HG03060 (cell line): ENCODE measurements at regions not wholly inside any gene's neighbourhood (a gene's known extent, or its start where the extent isn't known, plus 50 kb on each side); places are given as distances from the start of the nearest gene placed in this dataset.
"Not testable (repeated sequence)": the region's sequence is repeated elsewhere in the genome, so short reads cannot be mapped to it uniquely, and the experiment has no call there.

Experiments used
- ATAC-seq: cut with Tn5 transposase; IDR thresholded peaks from one replicate; pipeline ENCODE4 v1.9.1; 2021; ENCODE audit warnings: low read depth, moderate number of reproducible peaks; ENCODE audit not compliant: unreplicated experiment

DNA sequence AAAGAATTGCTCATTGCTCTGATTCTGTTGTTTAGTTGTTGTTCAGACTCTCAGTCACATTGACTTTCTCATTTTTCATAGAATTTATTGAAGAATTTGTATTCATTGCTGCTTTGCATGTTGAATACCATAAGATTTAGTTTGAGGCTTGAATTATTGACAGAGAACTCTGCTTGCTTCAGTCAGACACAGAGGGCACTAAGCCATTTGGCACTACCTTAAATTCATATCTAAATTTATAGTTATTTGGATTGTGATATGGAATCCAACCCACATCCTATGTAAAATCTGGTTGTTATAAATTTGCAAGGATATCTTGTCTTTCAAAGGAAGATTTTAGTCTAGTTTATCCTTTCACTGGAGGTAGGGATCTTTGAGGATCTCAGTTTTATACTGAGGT lies 1748.6 kb downstream of the BRINP3 start:
- no peak for ATAC-seq

DNA sequence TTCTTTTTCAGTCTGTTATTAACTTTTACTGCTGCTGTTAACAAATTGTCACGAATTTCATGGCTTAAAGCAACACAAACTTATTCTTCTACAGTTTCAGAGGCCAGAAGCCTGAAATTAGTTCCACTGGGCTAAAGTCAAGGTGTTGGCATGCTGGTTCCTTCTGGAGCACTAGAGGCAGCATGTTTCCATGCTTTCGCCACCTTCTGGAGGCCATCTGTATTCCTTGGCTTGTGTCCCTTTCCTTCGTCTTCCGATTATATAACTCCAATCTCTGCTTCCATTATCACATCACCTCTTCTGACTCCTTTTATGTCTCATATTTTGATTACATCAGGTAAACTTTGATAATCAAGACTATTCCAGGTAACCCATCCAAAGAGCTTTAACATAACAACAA lies 1742.1 kb downstream of the BRINP3 start:
- ATAC-seq = no peak

DNA sequence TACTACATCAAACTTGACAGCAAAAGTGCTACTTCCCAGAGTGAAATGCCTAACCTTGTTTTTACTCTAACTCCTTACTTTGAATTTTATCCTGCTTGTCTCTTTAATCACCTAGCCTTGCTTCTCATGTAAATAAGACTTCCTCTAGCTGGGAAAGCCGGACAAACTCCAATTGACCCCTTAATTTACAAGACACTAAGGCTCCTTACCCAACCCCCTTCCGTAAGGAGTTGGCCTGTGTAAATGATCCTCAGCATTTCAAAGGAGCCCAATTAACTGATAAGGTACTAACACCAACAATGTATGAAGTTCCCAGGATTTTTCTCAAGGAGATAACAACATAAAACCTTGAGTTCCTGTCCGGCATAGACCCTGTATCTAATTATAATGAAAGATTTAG lies 1728.4 kb downstream of the BRINP3 start:
- ATAC-seq = not testable (repeated sequence)

DNA sequence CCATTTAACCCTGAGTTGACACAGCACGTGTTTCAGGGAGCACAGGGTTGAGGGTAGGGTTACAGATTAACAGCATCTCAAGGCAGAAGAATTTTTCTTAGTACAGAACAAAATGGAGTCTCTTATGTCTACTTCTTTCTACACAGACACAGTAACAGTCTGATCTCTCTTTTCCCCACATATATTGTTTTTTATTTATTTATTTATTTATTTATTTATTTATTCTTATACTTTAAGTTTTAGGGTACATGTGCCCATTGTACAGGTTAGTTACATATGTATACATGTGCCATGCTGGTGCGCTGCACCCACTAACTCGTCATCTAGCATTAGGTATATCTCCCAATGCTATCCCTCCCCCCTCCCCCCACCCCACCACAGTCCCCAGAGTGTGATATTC lies 1725.6 kb downstream of the BRINP3 start:
- not testable (repeated sequence) for ATAC-seq

DNA sequence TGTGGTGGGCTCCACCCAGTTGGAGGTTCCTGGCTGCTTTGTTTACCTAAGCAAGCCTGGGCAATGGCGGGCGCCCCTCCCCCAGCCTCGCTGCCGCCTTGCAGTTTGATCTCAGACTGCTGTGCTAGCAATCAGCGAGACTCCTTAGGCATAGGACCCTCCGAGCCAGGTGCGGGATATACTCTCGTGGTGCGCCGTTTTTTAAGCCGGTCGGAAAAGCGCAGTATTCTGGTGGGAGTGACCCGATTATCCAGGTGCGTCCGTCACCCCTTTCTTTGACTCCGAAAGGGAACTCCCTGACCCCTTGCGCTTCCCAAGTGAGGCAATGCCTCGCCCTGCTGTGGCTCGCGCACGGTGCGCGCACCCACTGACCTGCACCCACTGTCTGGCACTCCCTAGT lies 1719.9 kb downstream of the BRINP3 start:
- ATAC-seq = not testable (repeated sequence)

DNA sequence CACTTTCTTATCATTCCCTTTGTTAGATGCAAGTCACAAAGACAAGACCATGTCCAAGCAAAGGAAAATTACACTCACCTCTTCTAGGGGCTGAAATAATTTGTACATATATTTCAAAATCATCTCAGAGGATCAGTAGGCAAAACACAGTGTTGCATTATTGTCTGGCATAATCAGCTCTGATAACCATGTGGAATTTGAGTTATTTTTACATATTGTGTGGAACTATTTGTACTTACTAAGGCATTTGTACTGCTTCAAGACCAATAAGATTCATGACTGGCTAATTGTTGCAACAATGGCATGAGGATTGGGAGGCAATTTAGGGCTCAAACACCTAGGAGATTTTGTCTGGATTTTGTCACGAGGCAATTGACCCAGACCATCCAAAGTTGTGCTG lies 1716.4 kb downstream of the BRINP3 start:
- ATAC-seq = no peak

DNA sequence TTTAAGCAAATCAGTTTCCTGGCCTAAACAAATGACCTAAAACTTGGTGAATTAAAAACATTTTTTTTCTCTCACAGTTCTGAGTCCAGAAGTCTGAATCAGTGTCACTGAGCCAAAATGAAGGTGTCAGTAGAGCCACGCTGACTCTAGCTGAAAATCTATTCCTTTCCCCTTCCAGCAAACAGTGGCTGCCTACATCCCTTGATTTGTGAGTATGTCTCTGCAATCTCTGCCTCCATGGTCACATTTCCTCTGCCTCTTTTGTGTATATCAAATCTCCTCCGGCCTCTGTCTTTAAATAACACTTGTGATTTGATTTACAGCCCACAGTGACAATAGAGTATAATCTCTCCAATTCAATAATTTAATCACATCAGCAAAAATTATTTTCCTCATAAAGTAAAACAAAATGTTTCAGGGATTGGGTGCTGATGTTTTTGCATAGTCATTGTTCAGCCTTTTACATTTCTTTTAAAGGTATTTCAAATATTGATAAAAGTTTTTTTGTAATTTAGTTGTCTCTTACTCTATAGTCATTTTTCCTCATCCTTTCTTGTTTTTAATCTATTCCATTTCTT lies 1715.4 kb downstream of the BRINP3 start:
- no peak for ATAC-seq

DNA sequence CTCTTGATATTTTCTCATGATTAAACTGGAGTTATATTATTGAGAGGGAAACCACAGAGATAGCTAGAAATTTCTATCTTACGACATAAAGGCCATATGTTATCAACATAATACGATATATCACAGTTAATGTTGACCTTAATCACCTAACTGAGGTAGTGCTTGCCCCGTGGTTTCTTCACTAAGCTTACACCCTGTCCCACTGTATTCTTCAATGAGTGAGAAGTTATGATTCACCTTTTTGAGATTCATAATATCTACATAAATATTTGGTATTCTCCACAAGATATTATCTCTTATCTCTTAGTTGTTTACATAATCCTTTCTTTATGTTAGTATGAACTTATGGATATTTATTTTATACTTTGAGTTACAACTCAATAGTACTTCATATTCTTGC lies 1714.1 kb downstream of the BRINP3 start:
- ATAC-seq = no peak

DNA sequence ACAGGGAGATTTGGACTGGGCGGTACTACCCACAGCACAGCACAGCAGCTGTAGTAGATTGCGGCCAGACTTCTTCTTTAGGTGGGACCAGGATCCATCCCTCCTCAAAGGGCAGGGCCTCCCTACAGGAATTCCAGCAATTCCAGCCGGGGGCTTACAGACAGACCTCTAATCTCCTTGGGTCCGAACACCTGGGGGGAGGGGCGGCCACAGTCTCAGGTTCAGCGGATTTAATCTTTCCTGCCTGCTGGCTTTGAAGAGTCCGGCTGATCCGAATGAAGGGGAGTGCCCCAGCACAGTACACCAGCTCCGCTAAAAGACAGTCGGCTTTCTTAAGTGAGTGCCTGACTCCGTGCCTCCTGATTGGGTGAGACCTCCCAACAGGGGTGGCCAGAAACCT lies 1708.5 kb downstream of the BRINP3 start:
- no peak for ATAC-seq

DNA sequence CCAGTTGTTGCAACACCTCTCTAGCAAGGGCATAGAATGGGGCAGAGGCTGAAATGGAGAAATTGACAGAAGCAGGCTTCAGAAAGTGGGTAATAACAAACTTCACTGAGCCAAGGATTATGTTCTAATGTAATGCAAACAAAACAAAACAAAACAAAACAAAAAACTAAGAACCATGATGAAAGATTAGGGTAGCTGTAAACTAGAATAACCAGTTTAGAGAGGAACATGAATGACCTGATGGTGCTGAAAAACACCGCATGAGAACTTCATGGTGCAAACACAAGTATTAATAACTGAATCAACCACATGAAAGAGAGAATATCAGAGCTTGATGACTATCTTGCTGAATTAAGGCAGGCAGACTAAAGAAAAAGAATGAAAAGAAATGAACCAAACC lies 1707.7 kb downstream of the BRINP3 start:
- ATAC-seq = no peak

DNA sequence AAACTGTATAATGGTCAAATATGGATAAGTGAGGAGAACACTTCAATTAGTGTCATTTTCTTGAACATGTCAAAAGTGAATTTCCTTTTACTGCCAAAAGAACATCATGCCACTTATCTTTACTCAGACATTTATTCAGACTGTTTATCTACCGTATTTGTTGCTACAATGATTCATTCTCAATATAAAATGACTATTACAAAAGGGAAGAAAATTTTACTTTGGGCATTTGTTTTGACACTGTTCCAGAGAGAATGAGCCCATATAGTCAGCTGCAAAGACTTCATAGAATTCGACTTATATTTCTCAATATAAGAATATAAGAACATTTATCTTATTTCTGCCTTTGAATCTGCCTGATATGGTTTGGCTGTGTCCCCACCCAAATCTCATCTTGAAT lies 1699.1 kb downstream of the BRINP3 start:
- no peak for ATAC-seq

DNA sequence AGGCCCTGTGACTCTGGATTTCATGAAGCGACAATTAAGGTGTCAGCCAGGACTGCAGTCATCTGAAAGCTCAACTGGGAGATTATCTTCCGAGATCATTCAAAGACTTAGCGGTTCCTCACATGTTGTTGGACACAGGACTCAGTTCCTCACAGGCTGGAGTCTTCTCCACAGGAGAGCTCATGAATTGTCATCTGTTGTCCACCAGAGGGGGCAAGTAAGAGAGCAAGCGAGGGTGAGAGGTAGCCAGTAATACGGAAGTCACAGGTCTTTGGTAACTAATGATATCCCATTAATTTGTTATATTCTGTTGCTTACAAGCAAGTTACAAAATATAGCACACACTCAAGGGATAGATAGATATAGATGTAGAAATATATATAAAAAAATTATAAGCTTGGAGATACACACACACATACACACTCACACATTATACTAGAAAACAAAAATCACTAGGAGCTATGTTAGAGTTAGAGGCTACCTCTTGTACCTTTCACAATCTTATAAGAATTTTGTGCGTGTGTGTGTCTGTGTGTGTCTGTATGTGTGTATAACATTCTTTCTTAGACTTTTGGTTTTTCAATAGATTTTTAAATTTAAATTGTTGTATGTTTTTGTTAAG lies 1695.3 kb downstream of the BRINP3 start:
- no peak for ATAC-seq

DNA sequence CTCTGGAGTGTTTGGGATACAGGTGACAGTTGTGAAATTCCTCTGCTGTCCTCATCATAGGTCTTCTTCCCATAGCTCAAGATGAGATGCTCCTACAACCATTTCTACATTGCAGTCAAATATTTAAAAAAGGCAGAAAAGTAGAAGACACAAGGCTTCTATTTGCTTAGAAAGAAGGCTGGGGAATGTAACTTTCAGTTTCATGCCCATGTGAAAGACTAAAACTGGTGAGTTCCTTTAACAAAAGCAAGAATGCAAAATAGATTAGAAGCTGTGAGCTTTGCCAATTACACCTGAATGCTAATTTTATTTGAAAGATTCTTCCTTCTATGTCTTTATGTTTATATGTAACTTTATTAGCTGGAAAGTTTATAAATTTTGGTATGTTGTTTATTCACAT lies 1682.7 kb downstream of the BRINP3 start:
- no peak for ATAC-seq

DNA sequence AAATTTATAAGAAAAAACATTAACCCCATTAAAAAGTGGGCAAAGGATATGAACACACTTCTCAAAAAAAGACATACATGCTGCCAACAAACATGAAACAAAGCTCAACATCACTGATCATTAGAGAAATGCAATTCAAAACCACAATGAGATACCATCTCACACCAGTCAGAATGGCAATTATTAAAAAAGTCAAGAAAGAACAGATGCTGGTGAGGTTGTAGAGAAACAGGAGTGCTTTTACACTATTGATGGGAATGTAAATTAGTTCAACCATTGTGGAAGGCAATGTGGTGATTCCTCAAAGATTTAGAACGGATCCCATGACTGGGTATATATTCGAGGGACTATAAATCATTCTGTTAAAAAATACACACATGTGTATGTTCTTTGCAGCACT lies 1665.5 kb downstream of the BRINP3 start:
- not testable (repeated sequence) for ATAC-seq

DNA sequence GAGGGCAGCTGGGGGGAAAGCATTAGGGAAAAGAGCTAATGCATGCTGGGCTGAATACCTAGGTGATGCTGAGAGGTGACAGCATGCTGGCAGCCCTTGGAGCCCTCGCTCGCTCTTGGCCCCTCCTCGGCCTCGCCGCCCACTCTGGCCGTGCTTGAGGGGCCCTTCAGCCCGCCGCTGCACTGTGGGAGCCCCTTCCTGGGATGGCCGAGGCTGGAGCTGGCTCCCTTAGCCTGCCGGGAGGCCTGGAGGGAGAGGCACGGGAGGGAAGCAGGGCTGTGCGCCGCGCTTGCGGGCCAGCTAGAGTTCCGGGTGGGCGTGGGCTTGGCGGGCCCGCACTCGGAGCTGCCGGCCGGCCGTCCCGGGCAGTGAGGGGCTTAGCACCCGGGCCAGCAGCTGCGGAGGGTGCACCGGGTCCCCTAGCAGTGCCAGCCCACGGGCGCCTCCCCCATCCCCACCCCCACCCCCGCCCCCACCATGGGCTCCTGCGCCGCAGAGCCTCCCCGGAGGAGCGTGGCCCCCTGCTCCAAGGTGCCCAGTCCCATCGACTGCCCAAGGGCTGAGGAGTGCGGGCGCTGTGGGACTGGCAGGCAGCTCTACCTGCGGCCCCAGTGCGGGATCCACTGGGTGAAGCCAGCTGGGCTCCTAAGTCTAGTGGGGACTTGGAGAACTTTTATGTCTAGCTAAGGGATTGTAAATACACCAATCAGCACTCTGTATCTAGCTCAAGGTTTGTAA lies 1664.7 kb downstream of the BRINP3 start:
- not testable (repeated sequence) for ATAC-seq

DNA sequence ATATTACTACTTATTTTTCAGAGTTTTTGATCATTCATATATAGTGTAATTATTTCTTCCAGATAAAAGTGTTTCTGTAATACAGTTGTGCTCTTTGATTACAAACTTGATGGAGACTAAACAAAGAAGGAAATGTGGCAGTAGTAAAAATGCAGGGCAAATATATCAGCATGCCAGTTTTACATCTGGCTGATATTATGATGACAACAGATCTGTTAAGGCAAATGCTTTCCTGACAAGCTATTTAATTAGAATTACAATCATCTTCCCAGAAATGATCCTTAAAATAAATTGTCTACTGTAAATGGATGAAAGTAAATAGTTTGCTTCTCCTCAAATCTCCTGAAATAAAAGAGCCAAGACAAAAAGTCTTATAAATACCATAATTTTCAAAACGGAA lies 1659.8 kb downstream of the BRINP3 start:
- ATAC-seq = no peak

DNA sequence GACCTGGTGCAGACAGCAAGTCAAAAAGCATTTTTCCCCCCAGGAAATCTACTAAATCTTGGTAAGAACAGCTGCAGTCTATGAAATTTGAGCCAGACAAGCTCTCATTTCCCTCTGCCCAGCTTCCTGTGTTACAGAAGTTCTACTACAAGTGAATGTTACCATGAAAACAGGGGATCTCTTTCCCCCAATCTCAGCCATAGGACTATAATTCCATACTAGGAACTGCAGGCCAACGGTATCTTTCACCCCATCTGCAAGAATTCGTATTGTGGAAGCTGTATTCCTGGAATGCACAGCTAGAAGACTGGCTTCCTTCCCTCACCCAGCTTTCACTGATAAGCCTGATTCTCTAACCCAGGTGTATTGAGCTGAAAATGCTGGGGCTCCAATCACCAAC lies 1655.4 kb downstream of the BRINP3 start:
- ATAC-seq = no peak

DNA sequence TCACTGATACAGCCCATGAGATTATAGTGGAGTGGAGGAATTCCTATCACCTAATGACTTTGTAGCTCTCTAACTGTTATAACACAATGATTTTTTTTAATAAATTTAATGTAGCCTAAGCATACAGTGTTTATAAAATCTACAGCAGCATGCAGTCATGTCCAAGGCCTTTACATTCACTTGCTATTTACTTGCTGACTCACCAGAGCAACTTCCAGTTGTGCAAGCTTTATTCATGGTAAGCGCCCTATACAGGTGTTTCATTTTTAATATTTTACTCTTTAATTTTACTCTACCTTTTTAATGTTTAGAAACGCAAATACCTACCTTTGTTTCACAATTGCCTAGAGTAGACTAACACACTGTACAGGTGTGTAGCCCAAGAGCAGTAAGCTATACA lies 1652.2 kb downstream of the BRINP3 start:
- ATAC-seq = no peak

DNA sequence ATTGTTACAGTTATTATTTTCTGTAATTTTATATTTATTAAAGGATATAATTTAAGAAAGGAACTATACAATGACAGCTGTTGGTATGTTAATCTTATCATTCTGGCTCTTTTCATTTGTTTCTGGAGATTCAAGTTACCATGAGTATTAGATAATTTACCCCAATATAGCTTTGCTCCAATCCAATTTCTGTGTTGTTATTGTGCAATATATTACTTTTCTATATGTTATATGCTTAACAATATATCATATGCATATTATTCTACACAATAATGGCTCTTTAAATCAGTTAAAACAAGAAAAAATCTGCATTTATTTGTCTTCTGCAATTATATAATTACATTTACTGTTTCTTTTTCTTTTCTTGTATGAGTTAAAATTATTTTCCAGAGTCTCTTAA lies 1650.9 kb downstream of the BRINP3 start:
- ATAC-seq = no peak

DNA sequence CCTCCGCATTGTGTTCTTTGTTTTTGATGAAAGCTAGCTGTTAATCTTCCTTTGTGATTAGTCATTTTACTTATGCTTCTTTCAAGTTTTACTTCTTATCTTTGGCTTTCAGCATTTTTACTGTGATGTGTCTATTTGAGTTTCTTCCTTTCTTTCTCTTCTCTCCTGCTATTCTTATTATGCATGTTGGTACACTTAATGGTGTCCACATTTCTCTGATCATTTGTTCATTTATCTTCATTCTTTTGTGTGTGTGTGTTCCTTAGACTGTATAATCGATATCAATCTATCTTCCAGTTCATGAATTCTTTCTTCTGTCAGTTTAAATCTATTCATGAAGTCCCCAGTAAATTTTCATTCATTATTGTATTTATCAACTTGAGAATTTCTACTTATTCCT lies 1650.3 kb downstream of the BRINP3 start:
- no peak for ATAC-seq

DNA sequence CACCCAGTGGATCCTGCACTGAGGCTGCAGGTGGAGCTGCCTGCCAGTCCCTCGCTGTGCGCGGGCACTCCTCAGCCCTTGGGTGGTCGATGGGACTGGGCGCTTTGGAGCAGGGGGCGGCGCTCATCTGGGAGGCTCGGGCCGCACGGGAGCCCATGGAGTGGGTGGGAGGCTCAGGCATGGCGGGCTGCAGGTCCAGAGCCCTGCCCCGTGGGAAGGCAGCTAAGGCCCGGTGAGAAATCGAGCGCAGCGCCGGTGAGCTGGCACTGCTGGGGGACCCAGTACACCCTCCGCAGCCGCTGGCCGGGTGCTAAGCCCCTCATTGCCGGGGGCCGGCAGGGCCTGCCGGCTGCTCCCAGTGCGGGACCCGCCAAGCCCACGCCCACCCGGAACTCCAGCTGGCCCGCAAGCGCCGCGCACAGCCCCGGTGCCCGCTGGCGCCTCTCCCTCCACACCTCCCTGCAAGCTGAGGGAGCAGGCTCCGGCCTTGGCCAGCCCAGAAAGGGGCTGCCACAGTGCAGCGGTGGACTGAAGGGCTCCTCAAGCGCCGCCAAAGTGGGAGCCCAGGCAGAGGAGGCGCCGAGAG lies 1636.5 kb downstream of the BRINP3 start:
- not testable (repeated sequence) for ATAC-seq

DNA sequence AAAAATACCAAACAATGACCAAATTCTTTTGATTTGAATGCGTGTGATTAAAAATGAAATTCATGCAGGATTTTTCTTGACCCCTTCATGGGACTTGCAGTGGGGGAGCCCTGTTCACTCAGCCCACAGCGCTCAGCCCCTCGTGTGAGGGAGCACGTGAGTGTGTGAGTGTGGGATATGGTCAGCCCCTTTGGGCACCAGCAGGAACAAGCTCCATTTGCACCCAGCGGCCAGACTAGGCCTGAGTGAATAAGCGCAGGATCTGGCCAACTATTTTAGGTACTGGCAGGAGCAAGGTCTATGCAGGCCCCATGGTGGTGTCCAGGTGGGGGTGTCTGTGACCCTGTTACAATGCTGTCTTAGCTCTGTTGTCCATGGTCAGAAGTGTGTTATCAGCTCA lies 1631.2 kb downstream of the BRINP3 start:
- no peak for ATAC-seq
